MM.1S (cell line): ENCODE measurements at regions not wholly inside any gene's neighbourhood (a gene's known extent, or its start where the extent isn't known, plus 50 kb on each side); places are given as distances from the start of the nearest gene placed in this dataset.

Experiments
- DNase-seq: peaks from one replicate; pipeline ENCODE4 v3.0.0-alpha.2; 2015
- H2AFZ ChIP-seq: fragments of 300-600 bp; sonication (generic); 2 replicates; pipeline ENCODE4 v1.6.0; 2016; ENCODE audit warnings: antibody characterized with exemption, low read length
- H3F3A ChIP-seq: fragments of 300-600 bp; sonication (generic); 2 replicates; pipeline ENCODE4 v1.6.1; 2016; ENCODE audit warnings: mild to moderate bottlenecking, antibody characterized with exemption, low read length, moderate library complexity, mixed read lengths; ENCODE audit not compliant: insufficient read depth
- H3K27ac ChIP-seq: fragments of 300-600 bp; sonication (generic); 2 replicates; pipeline ENCODE4 v1.5.1; 2016; ENCODE audit warnings: mild to moderate bottlenecking, low read length
- H3K27me3 ChIP-seq: fragments of 300-600 bp; sonication (generic); replicated peaks from 2 replicates; pipeline ENCODE4 v1.6.0; 2016; ENCODE audit warnings: low read length; ENCODE audit not compliant: insufficient read depth
- H3K36me3 ChIP-seq: fragments of 300-600 bp; sonication (generic); replicated peaks from 2 replicates; pipeline ENCODE4 v1.6.1; 2016; ENCODE audit warnings: mild to moderate bottlenecking, low read length, mixed read lengths; ENCODE audit not compliant: insufficient read depth
- H3K4me1 ChIP-seq: fragments of 300-600 bp; sonication (generic); 2 replicates; pipeline ENCODE4 v1.6.1; 2016; ENCODE audit warnings: low read length, mixed read lengths
- H3K4me2 ChIP-seq: fragments of 300-600 bp; sonication (generic); 2 replicates; pipeline ENCODE4 v1.6.0; 2016; ENCODE audit warnings: low read depth, low read length
- H3K4me3 ChIP-seq: fragments of 300-600 bp; sonication (generic); 2 replicates; pipeline ENCODE4 v1.5.1; 2016; ENCODE audit warnings: low read length, mixed read lengths
- H3K79me2 ChIP-seq: fragments of 300-600 bp; sonication (generic); 2 replicates; pipeline ENCODE4 v1.6.1; 2016; ENCODE audit warnings: mixed run types, low read length, mixed read lengths
- H3K9ac ChIP-seq: fragments of 300-600 bp; sonication (generic); 2 replicates; pipeline ENCODE4 v1.6.1; 2016; ENCODE audit warnings: low read length, mixed read lengths
- H3K9me2 ChIP-seq: fragments of 300-600 bp; sonication (generic); replicated peaks from 2 replicates; pipeline ENCODE4 v1.6.1; 2016; ENCODE audit warnings: mild to moderate bottlenecking, low read length, mixed read lengths; ENCODE audit not compliant: insufficient read depth
- H3K9me3 ChIP-seq: fragments of 300-600 bp; sonication (generic); replicated peaks from 2 replicates; pipeline ENCODE4 v1.6.1; 2016; ENCODE audit warnings: mild to moderate bottlenecking, low read length, mixed read lengths; ENCODE audit not compliant: insufficient read depth
- H4K20me1 ChIP-seq: fragments of 300-600 bp; sonication (generic); 2 replicates; pipeline ENCODE4 v1.6.1; 2016; ENCODE audit warnings: mild to moderate bottlenecking, low read length, moderate library complexity, mixed read lengths; ENCODE audit not compliant: insufficient read depth
- CTCF ChIP-seq: fragments of 300-600 bp; sonication (generic); IDR thresholded peaks from 2 replicates; pipeline ENCODE4 v1.5.1; 2016; ENCODE audit warnings: antibody characterized with exemption, low read length, mixed read lengths
- EZH2 ChIP-seq: fragments of 300-600 bp; sonication (generic); optimal IDR thresholded peaks from 2 replicates; pipeline ENCODE3; 2017; ENCODE audit warnings: low read depth, mild to moderate bottlenecking, antibody characterized with exemption, low read length, mixed read lengths
- EZH2phosphoT487 ChIP-seq: fragments of 300-600 bp; sonication (generic); IDR thresholded peaks from 2 replicates; pipeline ENCODE4 v1.6.1; 2018; ENCODE audit warnings: antibody characterized with exemption, low read length

GRCh38 chr19:27684293-27684692 is 1528.7 kb downstream of the UQCRFS1 start:
- Histone ChIP-seq H2AFZ (no peak overlapping the region), H3K27ac (no peak overlapping the region), H3K9me3 (no peaks in the 10 kb centered on the region), H3K36me3 (no peaks in the 10 kb centered on the region), H3K27me3 (no peaks in the 10 kb centered on the region), H3K79me2 (no peaks in the 10 kb centered on the region), H3K4me2 (no peak overlapping the region), H3K9me2 (no peaks in the 10 kb centered on the region), H3F3A (no peaks in the 10 kb centered on the region), H3K4me3 (no peak overlapping the region), H3K9ac (no peak overlapping the region), H3K4me1 (no peaks in the 10 kb centered on the region), H4K20me1 (no peaks in the 10 kb centered on the region)
- TF ChIP-seq EZH2 (no peak), CTCF (no peak), EZH2phosphoT487 (no peak)
- no peak for DNase-seq

GRCh38 chr19:27681972-27682371 is 1531.0 kb downstream of the UQCRFS1 start:
- H3K4me1 ChIP-seq: no peaks in the 10 kb centered on the region
- H3K79me2 ChIP-seq: no peaks in the 10 kb centered on the region
- no peak overlapping the region for H3K4me2 ChIP-seq
- TF ChIP-seq EZH2: no peak
- no peak for TF ChIP-seq CTCF
- no peak for TF ChIP-seq EZH2phosphoT487
- no peak overlapping the region for H2AFZ ChIP-seq
- H3K9ac ChIP-seq: no peak overlapping the region
- H4K20me1 ChIP-seq: no peaks in the 10 kb centered on the region
- DNase-seq: no peak
- no peak overlapping the region for H3K4me3 ChIP-seq
- no peak overlapping the region for H3K27ac ChIP-seq
- H3K27me3 ChIP-seq: no peaks in the 10 kb centered on the region
- H3K9me3 ChIP-seq: no peaks in the 10 kb centered on the region
- no peaks in the 10 kb centered on the region for H3K9me2 ChIP-seq
- H3F3A ChIP-seq: no peaks in the 10 kb centered on the region
- H3K36me3 ChIP-seq: no peaks in the 10 kb centered on the region

GRCh38 chr19:27679905-27680304 is 1533.0 kb downstream of the UQCRFS1 start:
- Histone ChIP-seq H3K4me3 (no peak overlapping the region), H3K27me3 (no peaks in the 10 kb centered on the region; the same call in 1 of the 2 replicates), H3K9me2 (no peaks in the 10 kb centered on the region), H3K4me1 (no peaks in the 10 kb centered on the region), H2AFZ (no peak overlapping the region), H3F3A (no peaks in the 10 kb centered on the region), H4K20me1 (no peaks in the 10 kb centered on the region), H3K4me2 (no peak overlapping the region), H3K9me3 (no peaks in the 10 kb centered on the region), H3K9ac (no peak overlapping the region), H3K36me3 (no peaks in the 10 kb centered on the region), H3K79me2 (no peaks in the 10 kb centered on the region), H3K27ac (no peak overlapping the region)
- no peak for DNase-seq
- TF ChIP-seq CTCF: no peak
- TF ChIP-seq EZH2: no peak
- no peak for TF ChIP-seq EZH2phosphoT487
